Lung (tissue), 11 donors: ENCODE measurements at regions not wholly inside any gene's neighbourhood (a gene's known extent, or its start where the extent isn't known, plus 50 kb on each side); places are given as distances from the start of the nearest gene placed in this dataset.

Experiments
- ATAC-seq: fragments of 200-7000 bp; cut with Tn5 transposase; one replicate; pipeline ENCODE4 v1.9.1; 2020; ENCODE audit warnings: moderate number of reproducible peaks; ENCODE audit not compliant: insufficient read depth, low FRiP score
- DNase-seq, 3 donors: peaks; one replicate each; pipeline ENCODE4 v3.0.0-alpha.2; 2013 to 2017
- H3K27ac ChIP-seq, 2 donors: one replicate each; pipeline ENCODE4 v1.5.1; 2013; ENCODE audit warnings: mild to moderate bottlenecking in 2 of 2, moderate library complexity in 2 of 2, control low read depth in 1 of 2, inconsistent platforms in 1 of 2, low read depth in 1 of 2, low read length in 1 of 2
- H3K27me3 ChIP-seq, 3 donors: one replicate each; pipeline ENCODE4 v1.5.1; 2013; ENCODE audit warnings: low read length in 2 of 3; ENCODE audit not compliant: control insufficient read depth in 3 of 3, insufficient read depth in 3 of 3
- H3K36me3 ChIP-seq, 4 donors: one replicate each; pipeline ENCODE4 v1.5.1; 2013; ENCODE audit warnings: low read length in 4 of 4, mild to moderate bottlenecking in 1 of 4, moderate library complexity in 1 of 4; ENCODE audit not compliant: control insufficient read depth in 4 of 4, insufficient read depth in 4 of 4
- H3K4me1 ChIP-seq, 5 donors: one replicate each; pipeline ENCODE4 v1.5.1; 2013; ENCODE audit warnings: low read length in 5 of 5, mild to moderate bottlenecking in 2 of 5, moderate library complexity in 1 of 5; ENCODE audit not compliant: control insufficient read depth in 5 of 5, insufficient read depth in 5 of 5
- H3K4me3 ChIP-seq: one replicate; pipeline ENCODE4 v1.5.1; 2013; ENCODE audit warnings: mild to moderate bottlenecking, control low read depth, moderate library complexity
- H3K9ac ChIP-seq, 2 donors: one replicate each; pipeline ENCODE4 v1.5.1; 2013; ENCODE audit warnings: low read length in 2 of 2, control low read depth in 1 of 2; ENCODE audit not compliant: insufficient read depth in 1 of 2
- H3K9me3 ChIP-seq, 4 donors: one replicate each; pipeline ENCODE4 v1.5.1; 2013; ENCODE audit warnings: low read length in 3 of 4, mild to moderate bottlenecking in 1 of 4, moderate library complexity in 1 of 4; ENCODE audit not compliant: control insufficient read depth in 4 of 4, insufficient read depth in 3 of 4
- CTCF ChIP-seq: IDR thresholded peaks from 2 replicates; pipeline ENCODE4 v1.5.1; 2012; ENCODE audit warnings: mild to moderate bottlenecking; ENCODE audit errors: control extremely low read depth, extremely low read depth
- WGBS, 2 donors: extraction: QIAGEN DNeasy Blood & Tissue Kit; methylation state at CpG; one replicate each; pipeline ENCODE4 v1.1.7; 2013; 5-methylcytosine and 5-hydroxymethylcytosine counted together
- donor health status: control.
- donor health status: control.
- donor health status: Bipolar disorder and iron deficiency.
- donor health status: healthy.
- donor health status: DM: yes; HTN: yes; CAD: no.

GRCh38 chr16:80447241-80447640, 93.6 kb upstream of the DYNLRB2 start:
- no peak overlapping the region for H3K9ac ChIP-seq
- ATAC-seq (no peak), DNase-seq (peak; percentile 37 to 85 (median 83))
- no peak overlapping the region for H3K27ac ChIP-seq
- no peak overlapping the region for H3K4me3 ChIP-seq
- H3K4me1 ChIP-seq, result peaks cover 0 to 33% (median 5%) of the 10 kb centered on the region in 5 donors
- 81 to 88% methylated on average over 5 of the region's 5 CpGs for WGBS, 2 donors
- no peaks in the 10 kb centered on the region for H3K27me3 ChIP-seq
- no peaks in the 10 kb centered on the region for H3K36me3 ChIP-seq
- TF ChIP-seq CTCF, result no peak
- H3K9me3 ChIP-seq, result peaks cover 0 to 2% (median 0%) of the 10 kb centered on the region in 4 donors

- no peak overlapping the region for H3K4me3 ChIP-seq
- no peaks in the 10 kb centered on the region for H3K36me3 ChIP-seq
- no peak overlapping the region for H3K27ac ChIP-seq
- ATAC-seq, result no peak
- no peak overlapping the region for H3K9ac ChIP-seq
- WGBS, 2 donors, result 56 to 63% methylated on average over 5 of the region's 5 CpGs
- no peak for DNase-seq
- H3K4me1 ChIP-seq, result peaks cover 0 to 14% (median 2%) of the 10 kb centered on the region in 5 donors
- H3K27me3 ChIP-seq, result no peaks in the 10 kb centered on the region
- no peaks in the 10 kb centered on the region for H3K9me3 ChIP-seq
- no peak for TF ChIP-seq CTCF
Observed at GRCh38 chr16:80442779-80443178, 98.0 kb upstream of the DYNLRB2 start.

- H3K27ac ChIP-seq, result no peak overlapping the region
- WGBS, 2 donors, result 66 to 80% methylated on average over 1 of the region's 1 CpG
- ATAC-seq, result no peak
Observed at GRCh38 chr16:80441935-80442334, 98.9 kb upstream of the DYNLRB2 start.

More at GRCh38 chr16:80441935-80442334, 98.9 kb upstream of the DYNLRB2 start:
- TF ChIP-seq CTCF, result no peak
- H3K4me1 ChIP-seq, result peaks cover 0 to 5% (median 2%) of the 10 kb centered on the region in 5 donors
- no peaks in the 10 kb centered on the region for H3K27me3 ChIP-seq
- no peaks in the 10 kb centered on the region for H3K36me3 ChIP-seq
- no peaks in the 10 kb centered on the region for H3K9me3 ChIP-seq
- H3K4me3 ChIP-seq, result no peak overlapping the region
- DNase-seq, result no peak
- no peak overlapping the region for H3K9ac ChIP-seq
